Activated T-cell treated with anti-CD3 and anti-CD28 coated beads, Interleukin-2, amount 50 U/mL, for 72 hours (primary cell): ENCODE measurements at regions not wholly inside any gene's neighbourhood (a gene's known extent, or its start where the extent isn't known, plus 50 kb on each side); places are given as distances from the start of the nearest gene placed in this dataset.
"Not testable (repeated sequence)": the region's sequence is repeated elsewhere in the genome, so short reads cannot be mapped to it uniquely, and the experiment has no call there.

Experiments used
- ATAC-seq, 2 donors: fragments of 150-1000 bp; cut with Tn5 transposase; replicated peaks in 1 of 2; 2 replicates each; pipeline ENCODE4 v1.10.0; 2021; ENCODE audit warnings: moderate library complexity in 2 of 2, mild to moderate bottlenecking in 1 of 2
- DNase-seq, 2 donors: peaks; one replicate each; pipeline ENCODE4 v3.0.0; 2021 to 2022; ENCODE audit warnings: mixed read lengths in 1 of 2
- H3K27ac Mint-ChIP-seq: one replicate; pipeline ENCODE4 v1.8.0; 2022; ENCODE audit warnings: mild to moderate bottlenecking, moderate library complexity, mixed read lengths
- H3K27me3 Mint-ChIP-seq: one replicate; pipeline ENCODE4 v1.8.0; 2022; ENCODE audit warnings: low read depth, mixed read lengths
- H3K36me3 Mint-ChIP-seq, 2 donors: one replicate each; pipeline ENCODE4 v1.8.0; 2022; ENCODE audit warnings: mixed read lengths in 2 of 2, mild to moderate bottlenecking in 1 of 2; ENCODE audit not compliant: insufficient read depth in 2 of 2
- H3K4me1 Mint-ChIP-seq: one replicate; pipeline ENCODE4 v1.8.0; 2022; ENCODE audit warnings: low read depth, mixed read lengths
- H3K4me3 Mint-ChIP-seq, 2 donors: one replicate each; pipeline ENCODE4 v1.8.0; 2022; ENCODE audit warnings: mild to moderate bottlenecking in 2 of 2, mixed read lengths in 2 of 2, moderate library complexity in 2 of 2
- H3K9me3 Mint-ChIP-seq, 2 donors: one replicate each; pipeline ENCODE4 v1.8.0; 2022; ENCODE audit warnings: mixed read lengths in 2 of 2

DNA sequence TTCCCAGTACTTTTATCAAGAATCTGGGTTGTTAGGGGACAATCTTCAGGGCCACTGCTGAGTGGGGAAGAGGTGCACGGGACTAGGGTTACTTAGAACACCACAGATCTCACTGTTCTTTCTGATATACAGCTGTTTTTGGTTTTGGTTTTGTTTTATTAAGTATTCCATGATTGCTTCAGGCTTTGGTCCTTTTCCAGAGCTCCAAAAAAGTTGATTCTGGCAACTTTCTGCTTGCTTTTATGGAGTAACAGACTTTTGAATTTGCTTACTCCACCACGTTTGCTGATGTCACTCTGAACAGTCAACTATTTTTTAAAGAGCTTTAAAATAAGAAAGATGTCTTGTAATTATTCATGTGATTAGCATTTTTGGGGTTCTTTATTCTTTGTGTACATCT, 368.1 kb upstream of the FOXG1 start:
- H3K9me3 Mint-ChIP-seq, result peaks cover 2 to 3% of the 10 kb centered on the region in 2 donors
- ATAC-seq (no peak), DNase-seq (no peak)
- H3K4me1 Mint-ChIP-seq, result no peaks in the 10 kb centered on the region
- no peak overlapping the region for H3K4me3 Mint-ChIP-seq
- H3K27me3 Mint-ChIP-seq, result no peaks in the 10 kb centered on the region
- H3K27ac Mint-ChIP-seq, result no peak overlapping the region
- no peaks in the 10 kb centered on the region for H3K36me3 Mint-ChIP-seq

GRCh38 chr14:28401705-28402104, 364.9 kb upstream of the FOXG1 start:
- not testable (repeated sequence) for H3K9me3 Mint-ChIP-seq, H3K4me3 Mint-ChIP-seq, H3K27ac Mint-ChIP-seq, H3K27me3 Mint-ChIP-seq, H3K4me1 Mint-ChIP-seq, H3K36me3 Mint-ChIP-seq, ATAC-seq, DNase-seq

DNA sequence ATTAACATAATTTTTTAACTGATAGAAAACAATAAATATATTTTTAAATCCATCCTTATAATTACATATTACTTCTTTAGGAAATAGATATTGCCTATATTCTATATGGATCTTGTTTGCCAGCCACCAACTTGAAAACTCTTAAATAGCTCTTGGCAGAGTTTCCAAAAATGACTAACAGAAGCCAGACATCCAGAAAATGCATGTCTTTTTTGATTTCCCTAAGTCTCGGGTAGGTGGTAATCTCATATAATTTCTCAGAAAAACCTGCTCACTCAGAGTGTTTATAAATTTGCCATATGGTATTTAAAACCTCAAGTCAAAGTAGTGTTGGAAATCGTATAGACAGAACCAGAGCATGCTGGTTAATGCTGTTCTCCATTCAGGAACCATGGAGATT, 360.4 kb upstream of the FOXG1 start:
- no peaks in the 10 kb centered on the region for H3K4me1 Mint-ChIP-seq
- H3K4me3 Mint-ChIP-seq, result no peak overlapping the region
- no peak for DNase-seq
- H3K9me3 Mint-ChIP-seq, result peaks cover 5 to 9% of the 10 kb centered on the region in 2 donors
- no peak for ATAC-seq
- H3K36me3 Mint-ChIP-seq, result no peaks in the 10 kb centered on the region
- H3K27me3 Mint-ChIP-seq, result no peaks in the 10 kb centered on the region
- no peak overlapping the region for H3K27ac Mint-ChIP-seq

DNA sequence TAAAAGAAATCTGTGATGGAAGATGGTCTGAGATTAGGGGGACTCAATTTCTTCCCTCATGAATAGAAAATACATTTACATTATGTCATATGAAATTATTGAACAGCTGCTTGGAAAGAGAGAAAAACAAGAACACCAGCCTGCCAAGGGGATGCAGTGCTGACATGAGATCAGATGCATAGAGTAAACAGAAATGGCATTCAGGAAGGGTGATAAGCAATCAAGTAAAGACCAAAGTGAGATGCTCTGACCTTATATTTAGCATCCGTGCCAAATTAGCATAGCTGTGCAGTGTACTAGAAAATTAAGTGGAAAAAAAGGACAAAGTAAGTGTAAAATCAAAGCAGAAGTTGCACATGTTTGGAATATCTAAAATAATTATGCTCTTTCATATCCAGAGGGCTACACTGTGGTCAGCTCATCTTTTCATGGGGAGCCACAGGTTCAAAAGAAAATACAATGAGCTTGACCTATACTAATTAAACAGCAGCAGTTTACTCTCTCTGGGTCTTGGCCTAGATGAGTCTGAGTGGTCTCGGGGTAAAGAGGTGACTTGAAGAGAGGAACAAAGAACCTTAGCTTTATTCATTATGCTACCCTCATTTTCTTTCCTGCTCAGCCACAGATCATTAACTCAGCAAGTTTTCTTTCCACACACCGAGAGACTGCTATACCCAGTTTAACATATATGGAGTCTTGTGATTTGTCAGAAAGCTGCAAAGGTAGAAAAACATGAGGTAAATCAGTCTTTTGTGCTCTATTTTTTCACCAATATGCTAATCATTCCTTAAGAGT, 359.4 kb upstream of the FOXG1 start:
- Mint-ChIP-seq H3K4me3 (no peak overlapping the region), H3K27ac (no peak overlapping the region), H3K4me1 (no peaks in the 10 kb centered on the region), H3K27me3 (no peaks in the 10 kb centered on the region), H3K9me3 (peaks cover 5 to 9% of the 10 kb centered on the region in 2 donors), H3K36me3 (no peaks in the 10 kb centered on the region)
- DNase-seq, result no peak
- ATAC-seq, result no peak

- Mint-ChIP-seq H3K27ac (no peak overlapping the region), H3K4me1 (no peaks in the 10 kb centered on the region), H3K27me3 (no peaks in the 10 kb centered on the region), H3K9me3 (peaks cover 5 to 9% of the 10 kb centered on the region in 2 donors), H3K4me3 (no peak overlapping the region), H3K36me3 (no peaks in the 10 kb centered on the region)
- ATAC-seq, result no peak
- no peak for DNase-seq
Observed at GRCh38 chr14:28407996-28408395, 358.6 kb upstream of the FOXG1 start.

- Mint-ChIP-seq H3K27ac (no peak overlapping the region), H3K27me3 (no peaks in the 10 kb centered on the region), H3K9me3 (peaks cover 7 to 10% of the 10 kb centered on the region in 2 donors)
Observed at GRCh38 chr14:28412077-28412476, 354.5 kb upstream of the FOXG1 start.

GRCh38 chr14:28426960-28427359, 339.6 kb upstream of the FOXG1 start:
- peaks cover 1 to 5% of the 10 kb centered on the region in 2 donors for H3K9me3 Mint-ChIP-seq
- peaks cover 0 to 5% of the 10 kb centered on the region in 2 donors for H3K36me3 Mint-ChIP-seq
- no peak overlapping the region for H3K27ac Mint-ChIP-seq
- no peak overlapping the region for H3K4me3 Mint-ChIP-seq
- no peaks in the 10 kb centered on the region for H3K27me3 Mint-ChIP-seq
- ATAC-seq (no peak), DNase-seq (no peak)
- no peaks in the 10 kb centered on the region for H3K4me1 Mint-ChIP-seq

More at GRCh38 chr14:28412077-28412476, 354.5 kb upstream of the FOXG1 start:
- Mint-ChIP-seq H3K36me3 (no peaks in the 10 kb centered on the region), H3K4me3 (no peak overlapping the region), H3K4me1 (no peaks in the 10 kb centered on the region)
- ATAC-seq (no peak), DNase-seq (no peak)

- no peak for DNase-seq
- Mint-ChIP-seq H3K27ac (no peak overlapping the region), H3K4me1 (no peaks in the 10 kb centered on the region), H3K4me3 (no peak overlapping the region), H3K9me3 (peaks cover 2 to 5% of the 10 kb centered on the region in 2 donors), H3K36me3 (peaks cover 0 to 1% of the 10 kb centered on the region in 2 donors), H3K27me3 (no peaks in the 10 kb centered on the region)
- ATAC-seq, result no peak
Observed at GRCh38 chr14:28436821-28437220, 329.8 kb upstream of the FOXG1 start.

DNA sequence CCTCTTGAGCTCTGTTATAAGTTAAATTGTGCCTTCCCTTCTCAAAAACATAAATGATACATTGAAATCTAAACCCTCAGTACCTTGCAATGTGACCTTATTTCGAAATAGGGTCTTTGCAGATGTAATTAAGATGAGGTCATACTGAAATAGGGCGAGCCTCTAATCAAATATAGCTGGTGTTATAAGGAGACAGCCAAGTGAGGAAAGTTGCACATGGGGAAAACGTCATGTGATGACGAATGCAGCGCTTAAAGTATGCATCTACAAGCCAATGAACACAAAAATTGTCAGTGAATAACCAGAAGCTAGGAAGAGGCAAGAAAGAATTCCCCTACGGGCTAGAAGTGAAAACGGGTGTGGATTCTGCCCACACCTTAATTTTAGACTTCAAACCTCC, 305.2 kb upstream of the FOXG1 start:
- H3K27ac Mint-ChIP-seq, result no peak overlapping the region
- no peaks in the 10 kb centered on the region for H3K27me3 Mint-ChIP-seq
- peaks cover 12 to 17% of the 10 kb centered on the region in 2 donors for H3K9me3 Mint-ChIP-seq
- no peak for DNase-seq
- H3K4me1 Mint-ChIP-seq, result no peaks in the 10 kb centered on the region
- no peak overlapping the region for H3K4me3 Mint-ChIP-seq
- no peaks in the 10 kb centered on the region for H3K36me3 Mint-ChIP-seq
- no peak for ATAC-seq

DNA sequence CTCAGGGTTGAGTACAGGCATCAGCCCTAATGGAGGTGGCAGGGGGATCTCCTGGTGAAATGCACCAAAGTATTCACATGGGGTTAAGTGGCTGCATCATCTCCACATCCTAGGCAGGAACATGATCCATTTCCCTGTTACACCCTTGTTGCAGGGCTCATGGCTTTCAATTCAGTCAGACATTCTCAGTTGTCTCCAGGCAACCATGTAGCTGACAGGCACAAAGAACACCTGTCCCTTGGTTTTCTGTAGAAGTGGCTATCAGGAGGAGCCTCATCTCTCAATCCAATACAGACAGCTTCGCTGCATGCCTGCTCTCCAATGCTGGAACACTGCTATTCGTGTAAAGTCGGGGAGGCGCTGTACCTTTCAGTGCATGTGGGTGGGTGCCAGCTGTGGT, 299.0 kb upstream of the FOXG1 start:
- no peak for ATAC-seq
- Mint-ChIP-seq H3K4me1 (no peaks in the 10 kb centered on the region), H3K27ac (no peak overlapping the region), H3K27me3 (no peaks in the 10 kb centered on the region), H3K9me3 (peaks cover 16 to 20% of the 10 kb centered on the region in 2 donors), H3K4me3 (no peak overlapping the region), H3K36me3 (no peaks in the 10 kb centered on the region)
- DNase-seq, result no peak

- DNase-seq (no peak), ATAC-seq (no peak)
- H3K9me3 Mint-ChIP-seq, result peaks cover 12 to 19% of the 10 kb centered on the region in 2 donors
- no peaks in the 10 kb centered on the region for H3K4me1 Mint-ChIP-seq
- H3K27me3 Mint-ChIP-seq, result no peaks in the 10 kb centered on the region
- no peak overlapping the region for H3K27ac Mint-ChIP-seq
- no peaks in the 10 kb centered on the region for H3K36me3 Mint-ChIP-seq
- no peak overlapping the region for H3K4me3 Mint-ChIP-seq
Observed at GRCh38 chr14:28468191-28469151, 298.1 kb upstream of the FOXG1 start.

- Mint-ChIP-seq H3K36me3 (no peaks in the 10 kb centered on the region), H3K4me1 (no peaks in the 10 kb centered on the region), H3K27ac (no peak overlapping the region), H3K4me3 (no peak overlapping the region), H3K27me3 (no peaks in the 10 kb centered on the region), H3K9me3 (peaks cover under 1 to 4% of the 10 kb centered on the region in 2 donors)
- no peak for DNase-seq
- no peak for ATAC-seq
Observed at GRCh38 chr14:28482251-28483040, 284.1 kb upstream of the FOXG1 start.

GRCh38 chr14:28483506-28483905, 283.1 kb upstream of the FOXG1 start:
- H3K9me3 Mint-ChIP-seq, result peaks cover 2 to 6% of the 10 kb centered on the region in 2 donors
- DNase-seq, result no peak
- H3K36me3 Mint-ChIP-seq, result no peaks in the 10 kb centered on the region
- no peak overlapping the region for H3K4me3 Mint-ChIP-seq
- no peak for ATAC-seq
- no peak overlapping the region for H3K27ac Mint-ChIP-seq
- no peaks in the 10 kb centered on the region for H3K4me1 Mint-ChIP-seq
- H3K27me3 Mint-ChIP-seq, result no peaks in the 10 kb centered on the region
